Karpas-422 (cell line): ENCODE measurements at regions not wholly inside any gene's neighbourhood (a gene's known extent, or its start where the extent isn't known, plus 50 kb on each side); places are given as distances from the start of the nearest gene placed in this dataset.
"Not testable (repeated sequence)": the region's sequence is repeated elsewhere in the genome, so short reads cannot be mapped to it uniquely, and the experiment has no call there.

Experiments
- DNase-seq: peaks from one replicate; pipeline ENCODE4 v3.0.0-alpha.2; 2015
- H2AFZ ChIP-seq: fragments of 200-600 bp; sonication (generic); 2 replicates; pipeline ENCODE4 v1.6.1; 2014; ENCODE audit warnings: antibody characterized with exemption, low read length, mixed read lengths
- H3K27ac ChIP-seq: fragments of 200-600 bp; sonication (generic); 2 replicates; pipeline ENCODE4 v1.5.1; 2014; ENCODE audit warnings: mild to moderate bottlenecking, low read length, moderate library complexity
- H3K27me3 ChIP-seq: fragments of 200-600 bp; sonication (generic); 2 replicates; pipeline ENCODE4 v1.6.1; 2014; ENCODE audit warnings: low read length, mixed read lengths
- H3K36me3 ChIP-seq: fragments of 200-600 bp; sonication (generic); 2 replicates; pipeline ENCODE4 v1.6.1; 2014; ENCODE audit warnings: low read length, mixed read lengths; ENCODE audit not compliant: insufficient read depth
- H3K4me1 ChIP-seq: fragments of 200-600 bp; sonication (generic); 2 replicates; pipeline ENCODE4 v1.6.1; 2014; ENCODE audit warnings: mild to moderate bottlenecking, low read length, mixed read lengths
- H3K4me2 ChIP-seq: fragments of 200-600 bp; sonication (generic); 2 replicates; pipeline ENCODE4 v1.6.1; 2014; ENCODE audit warnings: low read length, low read depth, mild to moderate bottlenecking; ENCODE audit not compliant: poor library complexity, severe bottlenecking
- H3K4me3 ChIP-seq: fragments of 200-600 bp; sonication (generic); 2 replicates; pipeline ENCODE4 v1.5.1; 2014; ENCODE audit warnings: mild to moderate bottlenecking, antibody characterized with exemption, low read length, mixed read lengths
- H3K79me2 ChIP-seq: fragments of 200-600 bp; sonication (generic); 2 replicates; pipeline ENCODE4 v1.6.1; 2014; ENCODE audit warnings: mild to moderate bottlenecking, low read length, mixed read lengths
- H3K9ac ChIP-seq: fragments of 200-600 bp; sonication (generic); 2 replicates; pipeline ENCODE4 v1.6.0; 2014; ENCODE audit warnings: low read length
- H3K9me2 ChIP-seq: fragments of 200-600 bp; sonication (generic), shearing (Covaris generic); replicated peaks from 2 replicates; pipeline ENCODE4 v1.6.0; 2014; ENCODE audit warnings: mild to moderate bottlenecking, low read length, moderate library complexity; ENCODE audit not compliant: insufficient read depth
- H3K9me3 ChIP-seq: fragments of 300-700, 200-600 bp; sonication (generic); 2 replicates; pipeline ENCODE4 v1.6.1; 2014; ENCODE audit warnings: low read length, mixed read lengths
- H4K20me1 ChIP-seq: fragments of 200-600 bp; sonication (generic); 2 replicates; pipeline ENCODE4 v1.6.1; 2014; ENCODE audit warnings: mild to moderate bottlenecking, antibody characterized with exemption, low read length, low read depth; ENCODE audit not compliant: insufficient read depth

GRCh38 chr10:131822013-131822691 is 78.7 kb upstream of the PPP2R2D start:
- no peak overlapping the region for H2AFZ ChIP-seq
- H3K4me1 ChIP-seq: no peaks in the 10 kb centered on the region
- no peak overlapping the region for H3K27ac ChIP-seq
- H3K9ac ChIP-seq: no peak overlapping the region
- H3K79me2 ChIP-seq: no peaks in the 10 kb centered on the region
- no peak overlapping the region for H3K4me2 ChIP-seq
- no peaks in the 10 kb centered on the region for H3K9me3 ChIP-seq
- no peak overlapping the region for H3K4me3 ChIP-seq
- H3K36me3 ChIP-seq: no peaks in the 10 kb centered on the region
- no peaks in the 10 kb centered on the region for H3K27me3 ChIP-seq
- no peak for DNase-seq
- H3K9me2 ChIP-seq: no peaks in the 10 kb centered on the region
- no peaks in the 10 kb centered on the region for H4K20me1 ChIP-seq

GRCh38 chr10:131822692-131823245 is 78.0 kb upstream of the PPP2R2D start:
- Histone ChIP-seq H3K79me2 (no peaks in the 10 kb centered on the region), H3K4me3 (no peak overlapping the region), H2AFZ (no peak overlapping the region), H3K9ac (no peak overlapping the region), H3K4me1 (no peaks in the 10 kb centered on the region), H3K36me3 (no peaks in the 10 kb centered on the region), H3K4me2 (no peak overlapping the region), H3K9me2 (no peaks in the 10 kb centered on the region), H3K27me3 (no peaks in the 10 kb centered on the region), H3K27ac (no peak overlapping the region), H4K20me1 (no peaks in the 10 kb centered on the region), H3K9me3 (no peaks in the 10 kb centered on the region)
- no peak for DNase-seq

GRCh38 chr10:131823601-131824099 is 77.2 kb upstream of the PPP2R2D start:
- not testable (repeated sequence) for DNase-seq, H3K4me2 ChIP-seq, H3K36me3 ChIP-seq, H3K79me2 ChIP-seq, H2AFZ ChIP-seq, H3K27ac ChIP-seq, H3K4me1 ChIP-seq, H3K9me2 ChIP-seq, H3K9me3 ChIP-seq, H3K27me3 ChIP-seq, H3K4me3 ChIP-seq, H3K9ac ChIP-seq, H4K20me1 ChIP-seq

GRCh38 chr10:131824371-131825149 is 76.2 kb upstream of the PPP2R2D start:
- Histone ChIP-seq H2AFZ (no peak overlapping the region), H3K36me3 (no peaks in the 10 kb centered on the region), H3K9ac (no peak overlapping the region)

GRCh38 chr10:131825150-131825848 is 75.5 kb upstream of the PPP2R2D start:
- no peaks in the 10 kb centered on the region for H3K4me1 ChIP-seq
- H3K9me2 ChIP-seq: no peaks in the 10 kb centered on the region
- H3K9ac ChIP-seq: no peak overlapping the region
- no peak overlapping the region for H2AFZ ChIP-seq
- no peaks in the 10 kb centered on the region for H3K9me3 ChIP-seq
- no peaks in the 10 kb centered on the region for H3K36me3 ChIP-seq
- H3K4me3 ChIP-seq: no peak overlapping the region
- no peak overlapping the region for H3K4me2 ChIP-seq
- H4K20me1 ChIP-seq: no peaks in the 10 kb centered on the region
- DNase-seq: no peak
- no peaks in the 10 kb centered on the region for H3K27me3 ChIP-seq
- no peak overlapping the region for H3K27ac ChIP-seq
- no peaks in the 10 kb centered on the region for H3K79me2 ChIP-seq

More at GRCh38 chr10:131824371-131825149, 76.2 kb upstream of the PPP2R2D start:
- Histone ChIP-seq H3K27ac (no peak overlapping the region), H4K20me1 (no peaks in the 10 kb centered on the region), H3K4me2 (no peak overlapping the region), H3K27me3 (no peaks in the 10 kb centered on the region), H3K9me2 (no peaks in the 10 kb centered on the region), H3K4me3 (no peak overlapping the region), H3K9me3 (no peaks in the 10 kb centered on the region), H3K79me2 (no peaks in the 10 kb centered on the region), H3K4me1 (no peaks in the 10 kb centered on the region)
- DNase-seq: no peak

- Histone ChIP-seq H3K4me3 (no peak overlapping the region), H3K4me2 (no peak overlapping the region), H2AFZ (no peak overlapping the region), H3K9me3 (no peaks in the 10 kb centered on the region), H3K27me3 (no peaks in the 10 kb centered on the region), H3K9ac (no peak overlapping the region), H3K4me1 (no peaks in the 10 kb centered on the region), H4K20me1 (no peaks in the 10 kb centered on the region), H3K27ac (no peak overlapping the region), H3K36me3 (no peaks in the 10 kb centered on the region), H3K79me2 (no peaks in the 10 kb centered on the region), H3K9me2 (no peaks in the 10 kb centered on the region)
- no peak for DNase-seq
Measured at GRCh38 chr10:131825960-131826650, 74.7 kb upstream of the PPP2R2D start.

- H3K4me2 ChIP-seq: no peak overlapping the region
- no peaks in the 10 kb centered on the region for H3K4me1 ChIP-seq
- no peaks in the 10 kb centered on the region for H3K27me3 ChIP-seq
- H3K79me2 ChIP-seq: no peaks in the 10 kb centered on the region
- H3K27ac ChIP-seq: no peak overlapping the region
- no peaks in the 10 kb centered on the region for H3K9me3 ChIP-seq
- H3K9ac ChIP-seq: no peak overlapping the region
- H3K4me3 ChIP-seq: no peak overlapping the region
- no peak overlapping the region for H2AFZ ChIP-seq
- H3K36me3 ChIP-seq: no peaks in the 10 kb centered on the region
- no peak for DNase-seq
- no peaks in the 10 kb centered on the region for H3K9me2 ChIP-seq
- no peaks in the 10 kb centered on the region for H4K20me1 ChIP-seq
Measured at GRCh38 chr10:131829156-131829930, 71.5 kb upstream of the PPP2R2D start.
